GM19023 (cell line): ENCODE measurements at regions not wholly inside any gene's neighbourhood (a gene's known extent, or its start where the extent isn't known, plus 50 kb on each side); places are given as distances from the start of the nearest gene placed in this dataset.

Experiments used
- ATAC-seq: cut with Tn5 transposase; IDR thresholded peaks from one replicate; pipeline ENCODE4 v1.9.1; 2021; ENCODE audit warnings: mild to moderate bottlenecking, moderate library complexity; ENCODE audit not compliant: unreplicated experiment

DNA sequence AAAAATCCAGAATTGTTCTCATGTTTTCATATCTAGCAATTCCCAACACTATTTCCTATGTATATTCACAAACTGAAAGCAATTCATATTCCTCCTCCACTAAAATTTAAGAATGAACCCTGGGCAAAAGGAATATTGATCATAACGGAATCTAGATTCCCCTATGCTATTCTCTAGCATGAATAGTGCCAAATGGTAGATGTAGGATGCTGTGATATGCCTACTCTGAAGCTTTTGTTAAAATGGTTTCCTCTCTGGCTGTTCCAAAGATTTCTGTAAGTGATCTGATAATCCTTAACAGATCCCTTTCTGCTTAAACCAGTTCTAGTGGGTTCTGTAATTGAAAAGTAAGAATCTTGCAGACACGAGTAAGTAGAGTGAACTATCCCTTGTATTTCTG is 298.0 kb upstream of the TANK start:
- no peak for ATAC-seq

DNA sequence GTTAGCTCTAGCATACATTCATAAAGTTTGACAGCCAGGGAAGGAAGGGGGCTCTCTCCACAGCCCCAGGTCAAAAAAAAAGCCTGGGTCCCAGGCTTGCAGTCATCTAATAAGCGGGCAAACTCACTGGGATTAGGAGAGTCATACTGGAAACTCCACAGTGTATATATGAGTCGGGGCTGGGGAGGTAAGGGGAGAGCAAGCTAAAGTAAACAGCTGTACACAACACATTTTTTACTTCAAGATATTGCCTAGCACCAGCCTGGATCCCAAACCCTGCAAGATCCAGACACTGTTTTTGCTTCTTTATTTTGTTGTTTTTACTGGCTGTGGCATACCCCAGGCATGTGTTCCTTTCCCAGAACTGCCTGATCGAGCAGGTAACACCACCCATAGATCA is 291.3 kb upstream of the TANK start:
- no peak for ATAC-seq

DNA sequence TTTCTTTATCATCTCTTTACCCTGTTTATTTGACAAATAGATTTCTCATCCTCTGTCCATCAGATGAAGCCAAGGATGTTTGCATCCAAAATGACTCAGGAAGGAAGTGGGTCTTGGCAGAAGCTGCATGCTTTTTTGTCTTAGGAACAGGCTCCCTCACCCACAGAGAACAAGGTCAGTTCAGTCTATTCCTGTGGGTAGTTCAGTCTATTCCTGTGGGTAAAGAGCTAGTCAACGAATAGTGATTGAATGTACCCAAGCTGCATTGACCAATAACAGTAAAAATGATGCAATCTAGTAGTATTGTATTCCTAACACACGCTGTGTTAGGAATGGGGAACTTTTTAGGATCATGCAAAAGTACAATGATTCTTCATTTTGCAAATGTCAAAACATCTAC is 290.8 kb upstream of the TANK start:
- no peak for ATAC-seq

DNA sequence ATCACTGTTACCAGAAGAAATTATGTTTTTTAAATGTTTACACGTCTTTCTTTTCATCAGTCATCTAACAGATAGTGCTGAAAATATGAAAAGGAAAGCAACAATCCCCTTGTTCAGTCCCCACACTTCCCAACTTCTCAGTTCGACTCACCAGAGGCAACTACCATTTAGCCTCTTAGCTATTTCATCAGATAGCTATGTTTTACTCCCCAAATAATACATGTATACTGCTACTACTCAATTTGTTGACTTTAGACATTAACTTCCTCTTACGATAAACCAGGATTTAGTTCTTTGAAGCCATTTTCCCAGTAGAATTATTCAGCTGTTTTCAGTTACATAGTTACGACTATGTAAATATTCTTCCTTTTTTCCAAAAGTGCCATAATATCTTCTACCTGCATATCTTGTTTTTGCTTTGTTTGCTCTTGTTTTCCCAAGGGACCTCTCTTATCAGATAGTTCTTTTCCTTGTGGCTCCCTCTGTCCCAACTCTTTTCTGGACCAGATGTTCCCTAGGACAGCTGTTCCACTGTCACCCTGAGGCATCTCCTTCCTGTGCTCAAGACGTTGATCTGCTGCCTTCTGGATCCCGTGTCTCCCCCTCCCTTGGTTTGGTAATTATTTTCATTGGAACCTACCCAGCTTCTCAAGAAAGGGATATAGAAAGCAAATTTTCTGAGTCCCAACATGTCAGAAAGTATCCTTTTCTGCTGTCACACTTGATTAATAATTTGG is 289.3 kb upstream of the TANK start:
- no peak for ATAC-seq

DNA sequence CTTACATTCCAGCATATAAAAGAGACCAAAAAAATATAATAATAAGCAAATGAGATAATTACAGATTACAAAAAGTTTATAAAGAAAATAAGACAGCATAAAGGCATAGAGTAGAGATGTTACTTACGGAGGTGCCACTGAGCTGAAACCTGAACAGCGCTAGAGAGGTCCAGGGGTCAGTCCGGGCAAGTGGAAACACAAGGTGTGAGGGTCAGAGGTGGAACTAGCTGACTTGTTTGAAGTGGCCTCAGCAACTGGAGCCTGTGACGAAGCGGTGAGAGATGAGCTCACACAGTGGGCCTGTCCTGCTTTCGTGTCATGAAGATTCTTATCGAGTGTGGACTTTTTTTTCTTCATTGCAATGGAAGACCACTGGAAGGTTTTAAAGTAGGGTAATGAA is 288.3 kb upstream of the TANK start:
- ATAC-seq, result no peak

DNA sequence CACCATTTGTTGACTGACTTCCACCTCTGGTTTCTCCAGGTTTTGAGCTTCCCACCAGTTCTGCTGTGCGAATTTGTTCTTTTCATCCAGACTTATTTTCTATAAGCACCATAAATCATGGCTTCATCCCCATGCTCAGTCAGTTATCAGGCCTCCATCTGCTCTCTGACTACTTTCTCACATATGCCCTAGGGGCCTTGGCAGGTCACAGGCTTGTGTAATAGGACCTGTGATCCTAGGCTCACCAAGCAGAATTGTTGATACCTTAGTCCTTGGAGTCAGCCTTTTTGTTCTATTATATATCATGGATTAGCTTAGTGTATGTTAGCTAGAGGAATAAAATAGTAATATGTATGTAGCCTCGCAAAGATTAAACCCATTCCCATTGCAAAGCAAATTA is 284.2 kb upstream of the TANK start:
- no peak for ATAC-seq

DNA sequence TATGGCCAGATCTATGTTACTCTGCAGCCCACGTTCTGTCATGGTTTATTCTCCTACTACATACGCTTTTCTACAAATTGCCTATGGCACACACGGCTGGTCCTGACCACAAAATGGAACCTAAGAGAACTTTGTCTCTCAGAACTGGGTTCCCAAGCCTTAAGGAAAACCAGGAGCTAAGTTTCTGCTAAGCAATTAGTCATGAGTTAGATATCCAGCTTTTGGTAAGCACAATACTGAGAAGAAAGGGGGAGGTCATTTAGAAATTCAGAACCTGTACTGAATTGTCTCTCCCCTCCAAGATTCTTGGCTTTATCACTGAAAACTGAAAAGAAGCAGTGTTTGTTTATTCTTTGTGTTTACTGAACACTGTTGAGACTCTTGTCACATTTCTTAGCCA is 283.5 kb upstream of the TANK start:
- ATAC-seq, result no peak

DNA sequence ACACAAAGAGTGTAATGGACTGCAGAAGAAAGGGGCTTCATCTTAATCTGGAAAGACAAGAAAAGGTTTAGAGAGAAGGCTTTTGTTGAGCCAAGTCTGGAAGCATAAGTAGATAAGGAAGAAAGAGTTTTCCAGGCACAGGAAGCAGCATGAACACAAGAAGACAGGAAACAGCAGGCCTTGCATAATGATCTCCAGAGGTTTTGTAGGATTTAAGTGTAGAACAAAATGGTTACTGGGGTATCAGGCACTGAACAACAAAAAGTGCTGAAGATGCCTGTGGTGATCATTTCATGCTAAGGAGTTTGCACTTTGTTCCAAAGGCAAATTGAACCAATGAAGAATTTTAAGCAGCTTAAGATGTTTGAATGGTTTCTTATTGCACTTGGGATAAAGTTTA is 281.6 kb upstream of the TANK start:
- ATAC-seq, result no peak

DNA sequence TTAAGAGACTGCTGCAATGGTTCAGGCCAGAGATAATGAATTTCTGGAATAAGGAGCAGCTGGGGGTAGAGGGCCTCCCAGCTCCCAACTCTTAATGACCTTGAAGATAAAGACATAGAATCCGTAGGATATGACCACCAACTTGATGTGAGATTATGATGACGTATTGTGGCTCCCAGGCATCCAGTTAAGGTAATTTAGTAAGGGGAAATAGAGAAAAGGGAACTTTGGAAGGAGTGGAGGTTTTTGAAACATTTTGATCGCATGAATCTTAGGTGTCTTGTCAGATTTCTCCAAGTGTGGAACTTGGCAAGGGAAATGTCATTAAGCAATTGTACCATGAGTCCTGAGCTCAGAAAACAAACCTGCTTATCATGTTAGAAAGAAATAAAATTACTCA is 277.3 kb upstream of the TANK start:
- no peak for ATAC-seq

DNA sequence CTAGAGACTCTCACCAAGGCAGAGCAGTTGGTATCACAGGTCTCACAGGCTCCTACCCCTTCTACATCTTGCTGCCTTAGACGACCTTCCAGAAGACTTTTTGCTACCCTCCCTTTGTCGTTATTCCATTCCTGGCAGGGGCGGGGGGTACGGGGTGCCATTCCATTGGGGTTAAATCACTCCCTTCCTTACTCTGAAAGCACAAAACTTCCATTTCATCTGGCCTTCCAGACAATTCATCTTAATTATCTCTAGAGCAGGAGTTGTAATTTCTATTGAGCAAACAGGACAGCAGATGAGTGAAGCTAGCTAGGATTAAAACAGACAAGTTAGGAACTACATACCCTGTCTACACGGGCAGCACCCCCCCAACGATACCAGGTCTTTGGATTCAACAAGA is 276.2 kb upstream of the TANK start:
- no peak for ATAC-seq

DNA sequence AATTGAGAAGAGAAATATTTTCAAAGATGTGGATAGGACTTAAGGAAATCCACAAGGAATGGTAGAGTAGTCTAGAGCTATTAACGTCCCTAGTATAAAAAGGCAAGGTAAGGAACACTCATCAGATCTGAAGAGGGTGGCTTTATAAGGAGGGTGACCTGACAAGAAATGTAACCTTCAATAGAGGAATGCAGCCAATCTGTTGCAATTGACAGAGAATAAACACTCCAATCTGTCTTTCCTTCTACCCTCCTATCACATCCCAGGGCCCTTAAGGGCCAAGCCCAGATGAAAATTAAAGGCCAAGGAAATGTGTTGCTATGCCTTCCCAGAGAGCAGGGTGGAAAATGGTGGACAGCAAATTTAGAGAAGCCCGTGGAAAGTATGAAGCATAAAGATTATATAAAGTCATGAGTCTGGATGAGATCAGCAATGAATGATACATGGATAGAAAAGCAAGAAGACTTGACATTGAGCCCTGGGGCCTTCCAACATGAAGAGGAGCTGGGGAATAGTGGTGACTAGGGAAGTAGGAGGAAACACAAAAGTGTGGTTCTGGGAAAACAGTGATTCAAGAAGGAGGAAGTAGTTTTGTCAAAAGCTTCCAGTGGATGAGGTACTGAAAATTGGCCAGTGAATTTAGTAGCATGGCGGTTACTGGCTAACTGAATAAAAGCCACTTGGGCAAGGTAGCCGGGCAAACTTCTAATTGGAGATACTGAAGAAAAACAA is 270.6 kb upstream of the TANK start:
- no peak for ATAC-seq

DNA sequence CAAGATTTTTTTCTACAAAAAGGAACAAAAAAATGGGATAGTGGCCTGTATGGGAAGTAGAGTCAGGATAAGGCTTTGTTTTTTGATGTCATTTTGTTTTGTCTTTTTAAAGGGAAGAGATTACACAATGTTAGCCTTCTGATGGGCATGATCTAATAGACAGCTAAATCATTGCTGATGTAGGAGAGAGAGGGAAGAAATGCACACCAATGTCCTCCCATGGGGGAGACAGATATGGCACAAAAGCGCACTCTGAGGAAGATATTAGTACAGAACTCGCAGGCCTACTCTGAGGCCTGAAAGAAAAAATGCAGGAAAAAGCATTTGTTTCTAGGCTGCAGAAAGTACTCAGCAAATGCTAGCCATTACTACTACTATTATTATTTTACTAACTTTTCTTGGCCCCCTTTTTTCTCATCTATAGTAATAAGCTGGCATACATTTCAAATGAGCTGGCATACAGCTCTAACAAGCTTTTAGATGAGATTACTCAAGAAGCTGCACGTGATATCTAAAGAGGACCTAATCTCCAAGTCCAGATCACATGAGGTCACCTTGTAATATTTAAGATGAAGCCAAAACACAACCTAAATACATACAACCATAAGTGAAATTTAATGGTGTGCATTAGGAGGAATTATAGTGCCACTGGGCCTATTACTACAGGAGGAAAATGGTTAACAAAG is 269.4 kb upstream of the TANK start:
- ATAC-seq, result no peak

DNA sequence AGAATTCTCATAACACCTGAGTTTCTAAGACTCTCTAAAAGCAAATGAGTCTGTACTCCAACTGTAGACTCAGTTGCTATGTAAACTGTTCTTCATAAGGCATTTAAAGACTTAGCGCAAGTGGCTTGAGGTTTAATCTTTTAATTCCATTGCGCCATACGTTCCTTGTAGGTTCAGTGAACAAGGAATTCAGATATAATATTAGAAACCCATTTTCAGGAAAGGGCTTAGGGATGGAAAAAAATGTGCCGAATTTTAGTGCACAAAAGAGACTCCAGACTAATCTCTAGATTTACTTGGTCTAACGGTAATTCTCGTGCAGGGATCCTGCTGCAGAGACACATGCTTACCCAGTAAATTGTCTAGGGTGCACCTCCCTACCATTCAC is 268.9 kb upstream of the TANK start:
- ATAC-seq, result no peak

DNA sequence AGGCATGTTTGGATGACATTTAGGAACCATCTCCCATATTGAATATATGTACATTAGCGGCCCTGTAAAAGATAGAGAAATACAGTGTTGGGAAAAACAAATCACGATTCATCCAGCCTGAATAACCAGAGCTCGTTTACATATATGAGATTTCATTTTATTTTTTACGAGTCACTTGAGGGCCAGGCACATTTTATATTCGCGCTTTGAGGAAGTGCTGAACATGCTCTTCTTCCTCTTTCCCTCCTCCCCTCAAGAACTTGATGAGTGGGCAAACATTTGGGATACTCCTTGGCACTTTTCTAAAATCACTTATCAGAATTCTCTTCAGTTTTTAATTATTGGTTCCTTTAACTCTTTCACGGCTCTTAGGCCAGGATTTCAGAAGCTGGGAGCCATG is 268.0 kb upstream of the TANK start:
- no peak for ATAC-seq

DNA sequence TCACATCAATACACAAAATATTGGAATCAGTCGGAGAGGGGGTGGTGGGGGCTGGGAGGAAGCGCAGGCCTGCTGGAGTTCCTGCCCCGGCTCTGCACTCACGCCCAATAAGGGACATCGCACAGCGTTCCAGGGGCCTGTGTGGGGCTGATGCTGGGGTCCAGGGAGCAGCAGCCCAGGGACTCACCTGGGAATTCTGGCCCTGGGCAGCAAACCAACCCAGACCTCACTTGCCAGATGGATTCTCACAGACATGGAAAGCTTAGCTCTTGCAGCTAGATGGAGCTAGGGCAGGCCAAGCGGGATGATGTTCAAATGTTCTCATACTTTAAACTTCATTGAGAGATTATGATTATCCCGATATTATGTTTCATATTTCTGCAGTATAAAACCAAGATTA is 266.6 kb upstream of the TANK start:
- ATAC-seq, result no peak

DNA sequence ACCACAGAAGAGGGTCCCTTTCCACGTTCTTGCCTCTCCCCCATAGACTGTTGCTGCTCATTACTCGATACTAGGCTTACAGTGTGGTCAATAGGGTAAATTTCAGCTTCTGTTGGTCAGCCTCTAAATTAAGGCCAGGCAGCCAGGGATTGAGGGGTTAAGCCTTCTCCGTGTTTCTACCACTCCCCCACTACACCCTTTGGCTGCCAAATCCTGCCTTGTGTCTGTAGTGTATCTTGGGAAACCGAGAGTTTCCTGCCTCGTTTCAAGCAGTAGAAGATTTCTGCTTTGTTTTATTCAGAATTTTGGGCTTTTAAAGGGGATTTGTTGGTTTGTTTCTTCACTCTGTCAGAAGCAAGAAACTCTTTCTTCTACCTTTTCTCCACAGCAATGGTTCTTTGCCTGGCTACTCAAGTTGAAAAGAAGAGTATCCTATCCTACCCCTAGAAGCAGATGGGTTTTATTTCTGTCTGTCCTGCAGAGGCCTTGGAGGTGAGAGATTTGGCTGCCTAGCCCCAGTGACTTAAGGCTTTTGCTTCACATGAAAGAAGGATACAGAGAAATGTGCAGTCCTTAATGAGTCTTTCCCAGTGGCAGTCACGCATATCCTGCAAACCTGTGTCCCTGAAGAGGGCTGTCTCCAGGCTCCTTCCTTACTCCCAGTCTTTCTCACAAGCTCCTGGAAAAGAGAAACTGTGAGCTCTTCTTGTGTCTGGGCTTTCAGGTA is 261.5 kb upstream of the TANK start:
- ATAC-seq, result no peak

DNA sequence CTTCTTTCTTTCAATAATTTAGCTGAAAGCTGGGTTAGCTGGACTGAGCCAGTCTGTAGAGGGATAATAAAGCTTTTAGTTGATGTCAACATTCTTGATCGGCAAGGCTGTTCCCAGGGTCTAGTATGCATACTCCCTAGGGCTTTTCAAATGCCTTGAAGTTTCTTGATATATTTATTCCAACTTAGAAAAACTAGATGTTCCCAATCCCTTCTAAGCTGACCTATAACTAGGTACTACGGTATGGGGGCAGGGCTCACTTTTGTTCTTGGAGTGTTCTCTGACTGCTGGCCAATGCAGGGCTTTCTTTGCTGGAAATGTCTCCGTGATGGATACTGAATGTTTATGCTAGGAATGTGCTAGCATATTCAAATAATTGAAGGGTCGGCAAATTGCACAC is 258.6 kb upstream of the TANK start:
- no peak for ATAC-seq

DNA sequence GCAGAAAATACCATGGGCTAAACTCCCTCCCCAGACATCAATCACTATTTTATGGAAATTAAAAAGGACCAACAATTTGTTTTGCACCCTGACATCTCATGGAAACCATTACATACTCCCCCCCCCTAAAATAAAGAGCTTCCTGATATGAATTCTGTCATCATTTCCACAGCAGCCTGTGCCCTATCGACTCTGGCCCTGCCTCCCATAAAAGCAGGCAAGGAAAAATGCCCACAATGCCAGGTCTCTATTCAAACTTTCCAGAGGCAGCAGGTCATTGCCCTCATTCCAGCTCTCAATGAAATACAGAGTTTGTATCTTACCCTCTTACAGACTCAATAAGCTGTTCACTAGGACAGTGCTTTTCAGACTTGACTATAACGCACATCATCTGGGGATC is 254.4 kb upstream of the TANK start:
- no peak for ATAC-seq

DNA sequence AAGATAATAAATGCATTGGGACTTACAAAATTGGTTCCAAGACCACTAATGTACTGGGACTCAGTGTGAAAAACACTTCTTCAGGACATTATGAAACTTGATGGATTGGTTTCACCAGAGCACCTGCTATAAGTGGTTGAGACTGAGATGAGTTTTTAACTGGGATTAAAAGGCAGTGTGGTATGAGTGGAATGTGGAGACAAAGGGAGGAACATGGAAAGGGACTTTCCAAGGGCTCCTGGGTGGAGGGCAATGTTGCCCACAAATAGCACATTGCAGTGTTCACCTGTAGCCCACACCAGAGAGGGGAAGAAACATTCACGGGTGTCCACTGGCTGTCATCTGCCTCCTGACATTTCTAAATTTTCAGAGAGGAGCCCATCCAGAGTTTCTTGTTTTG is 253.3 kb upstream of the TANK start:
- ATAC-seq, result no peak

DNA sequence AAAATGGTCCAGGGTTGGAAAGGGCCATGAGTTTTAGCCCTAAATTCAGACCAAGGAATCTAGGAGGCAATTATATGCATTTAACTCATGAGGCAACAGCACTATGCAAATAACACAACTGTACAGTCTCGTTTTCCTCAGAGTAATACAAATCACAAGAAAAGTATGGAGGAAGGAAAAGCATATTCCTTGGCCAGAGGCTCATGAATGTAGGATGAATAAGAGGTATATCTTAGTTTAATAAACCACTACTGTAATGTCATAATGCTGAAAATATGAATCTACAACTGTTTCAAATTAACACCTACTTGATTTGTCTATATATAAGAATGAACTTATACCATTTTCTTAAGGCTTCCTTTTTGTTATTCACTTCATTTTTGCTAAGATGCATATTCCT is 252.5 kb upstream of the TANK start:
- no peak for ATAC-seq

DNA sequence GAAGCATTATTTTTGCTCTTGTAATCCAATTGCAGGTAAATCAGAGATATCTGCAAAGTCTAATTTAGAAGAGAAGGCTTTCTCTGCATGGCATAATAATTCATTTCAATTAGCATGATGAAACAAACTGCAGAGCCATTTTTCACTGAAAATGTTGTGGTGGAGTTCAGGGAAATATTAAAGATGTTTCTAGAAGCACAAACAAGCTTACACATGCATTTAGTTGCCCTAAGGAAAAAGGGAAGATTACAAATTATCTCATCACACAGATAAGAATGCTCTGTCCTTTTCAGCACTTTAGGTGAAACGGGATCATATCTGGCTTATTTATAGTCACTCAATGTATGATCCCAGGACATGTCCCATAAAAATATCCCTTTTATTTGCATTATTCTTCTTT is 252.1 kb upstream of the TANK start:
- no peak for ATAC-seq

DNA sequence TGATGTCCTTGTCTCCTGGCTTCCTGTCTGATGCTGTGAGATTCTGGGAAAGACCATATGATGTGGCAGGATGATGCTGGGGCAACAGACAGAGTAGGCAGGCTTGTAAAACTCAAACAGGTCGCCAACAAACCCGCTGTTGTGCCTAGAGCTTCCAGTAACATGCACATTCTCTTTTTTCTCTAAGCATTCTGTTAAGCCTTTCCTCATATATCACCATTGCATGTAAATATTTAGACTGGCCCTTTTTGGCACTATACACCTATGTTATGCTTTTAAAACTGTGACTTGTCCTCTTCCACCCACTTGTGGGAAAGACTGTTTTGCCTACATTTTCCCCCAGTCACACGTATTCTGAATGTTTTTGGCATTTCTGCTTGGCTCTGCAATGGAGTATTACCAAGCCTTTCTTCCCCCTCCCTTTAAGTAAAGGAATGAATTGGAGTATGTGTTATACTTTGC is 250.4 kb upstream of the TANK start:
- ATAC-seq, result no peak
